ENCODE measurements at regions not wholly inside any gene's neighbourhood (a gene's known extent, or its start where the extent isn't known, plus 50 kb on each side); places are given as distances from the start of the nearest gene placed in this dataset.
"Not testable (repeated sequence)": the region's sequence is repeated elsewhere in the genome, so short reads cannot be mapped to it uniquely, and the experiment has no call there.

GRCh38 chr2:176935543-176936102 is 277.0 kb upstream of the HNRNPA3 start:
- DNase-seq (ENCODE audit: extremely low read depth in 1 of 2, low read depth in 1 of 2) = no peak

DNA sequence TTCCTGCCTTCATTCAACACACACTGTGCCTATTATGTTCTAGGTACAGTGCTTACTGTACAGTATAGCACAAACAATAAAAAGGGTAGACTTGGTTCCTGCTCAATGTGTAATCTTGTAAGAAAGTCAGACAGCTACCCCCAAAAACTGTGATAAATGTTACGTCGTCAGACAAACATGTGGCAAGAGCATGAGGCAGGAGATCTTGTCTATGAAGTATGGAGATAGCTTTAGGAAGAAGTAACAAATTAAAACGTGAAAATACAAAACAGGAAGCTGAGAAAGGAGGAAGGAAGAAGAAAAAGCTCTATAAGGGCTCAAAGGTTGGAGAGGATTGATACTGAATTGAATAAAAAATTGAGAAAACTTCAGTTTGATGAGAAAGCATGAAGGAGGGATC is 276.2 kb upstream of the HNRNPA3 start:
- no peak for DNase-seq (ENCODE audit: extremely low read depth in 1 of 2, low read depth in 1 of 2)

- no peak for DNase-seq (ENCODE audit: extremely low read depth in 1 of 2, low read depth in 1 of 2)
Observed at GRCh38 chr2:176944998-176945397, 267.6 kb upstream of the HNRNPA3 start.

GRCh38 chr2:176947754-176948153 is 264.8 kb upstream of the HNRNPA3 start:
- DNase-seq (ENCODE audit: extremely low read depth in 1 of 2, low read depth in 1 of 2) = no peak

DNA sequence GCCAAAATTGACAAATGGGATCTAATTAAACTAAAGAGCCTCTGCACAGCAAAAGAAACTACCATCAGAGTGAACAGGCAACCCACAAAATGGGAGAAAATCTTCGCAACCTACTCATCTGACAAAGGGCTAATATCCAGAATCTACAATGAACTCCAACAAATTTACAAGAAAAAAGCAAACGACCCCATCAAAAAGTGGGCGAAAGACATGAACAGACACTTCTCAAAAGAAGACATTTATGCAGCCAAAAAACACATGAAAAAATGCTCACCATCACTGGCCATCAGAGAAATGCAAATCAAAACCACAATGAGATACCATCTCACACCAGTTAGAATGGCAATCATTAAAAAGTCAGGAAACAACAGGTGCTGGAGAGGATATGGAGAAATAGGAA is 261.4 kb upstream of the HNRNPA3 start:
- DNase-seq (ENCODE audit: extremely low read depth in 1 of 2, low read depth in 1 of 2) = not testable (repeated sequence)

DNA sequence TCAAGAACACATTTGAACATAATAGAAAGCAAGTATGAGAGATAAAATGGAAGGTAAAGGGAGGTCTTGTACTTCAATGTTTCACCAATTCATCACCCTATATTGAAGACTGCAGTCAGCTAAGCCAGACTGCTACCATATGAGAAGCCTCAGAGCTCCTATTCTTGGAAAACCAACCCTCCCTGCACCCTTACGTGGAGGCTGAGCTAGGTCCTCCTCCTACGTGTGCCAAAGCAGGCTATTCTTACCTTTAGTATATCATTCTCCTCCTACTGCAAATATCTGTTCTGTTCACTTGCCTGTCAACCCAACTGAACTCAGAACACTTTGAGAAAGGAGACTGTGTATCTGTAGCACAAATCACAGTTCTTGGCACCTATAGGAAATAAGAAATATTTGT is 255.8 kb upstream of the HNRNPA3 start:
- no peak for DNase-seq (ENCODE audit: extremely low read depth in 1 of 2, low read depth in 1 of 2)

GRCh38 chr2:176959614-176960013 is 253.0 kb upstream of the HNRNPA3 start:
- DNase-seq (ENCODE audit: extremely low read depth in 1 of 2, low read depth in 1 of 2) = no peak

GRCh38 chr2:176960061-176960460 is 252.5 kb upstream of the HNRNPA3 start:
- DNase-seq (ENCODE audit: extremely low read depth in 1 of 2, low read depth in 1 of 2) = no peak

DNA sequence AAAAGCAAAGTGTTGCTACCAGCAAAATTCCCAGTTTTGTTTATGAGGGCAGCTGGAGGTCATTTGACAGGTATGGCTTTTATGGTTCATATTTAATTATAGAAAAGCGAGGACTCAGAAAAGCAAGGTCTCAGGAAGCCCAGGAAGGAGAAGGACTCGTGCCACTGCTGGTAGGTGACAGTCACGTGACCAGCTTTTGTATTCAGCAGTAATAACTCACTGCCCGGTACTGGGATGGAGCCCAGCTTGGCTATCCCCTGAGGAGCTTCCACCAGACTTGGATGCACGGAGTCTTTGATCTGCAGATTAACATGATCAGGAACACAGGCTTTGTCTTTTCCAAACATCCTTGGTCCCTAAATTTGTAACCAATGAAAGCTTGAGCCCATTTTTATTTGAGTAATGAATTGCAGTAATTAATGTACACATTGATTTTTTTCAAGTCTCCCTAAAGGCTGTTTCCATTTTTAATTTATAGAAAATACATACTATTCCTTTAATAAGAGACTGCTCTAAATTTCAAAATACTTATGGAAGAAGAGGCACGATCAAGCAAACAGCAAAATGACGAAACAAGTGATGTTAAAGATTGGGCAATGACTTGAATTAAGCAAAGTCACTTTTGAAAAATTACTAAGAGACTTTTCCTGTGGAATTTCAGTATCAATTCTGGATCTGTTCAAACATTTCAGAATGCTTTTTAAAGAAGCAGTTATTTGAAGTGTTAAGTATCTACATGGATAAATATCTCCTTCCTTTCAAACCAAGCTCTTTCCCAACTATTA is 251.7 kb upstream of the HNRNPA3 start:
- DNase-seq (ENCODE audit: extremely low read depth in 1 of 2, low read depth in 1 of 2) = no peak

DNA sequence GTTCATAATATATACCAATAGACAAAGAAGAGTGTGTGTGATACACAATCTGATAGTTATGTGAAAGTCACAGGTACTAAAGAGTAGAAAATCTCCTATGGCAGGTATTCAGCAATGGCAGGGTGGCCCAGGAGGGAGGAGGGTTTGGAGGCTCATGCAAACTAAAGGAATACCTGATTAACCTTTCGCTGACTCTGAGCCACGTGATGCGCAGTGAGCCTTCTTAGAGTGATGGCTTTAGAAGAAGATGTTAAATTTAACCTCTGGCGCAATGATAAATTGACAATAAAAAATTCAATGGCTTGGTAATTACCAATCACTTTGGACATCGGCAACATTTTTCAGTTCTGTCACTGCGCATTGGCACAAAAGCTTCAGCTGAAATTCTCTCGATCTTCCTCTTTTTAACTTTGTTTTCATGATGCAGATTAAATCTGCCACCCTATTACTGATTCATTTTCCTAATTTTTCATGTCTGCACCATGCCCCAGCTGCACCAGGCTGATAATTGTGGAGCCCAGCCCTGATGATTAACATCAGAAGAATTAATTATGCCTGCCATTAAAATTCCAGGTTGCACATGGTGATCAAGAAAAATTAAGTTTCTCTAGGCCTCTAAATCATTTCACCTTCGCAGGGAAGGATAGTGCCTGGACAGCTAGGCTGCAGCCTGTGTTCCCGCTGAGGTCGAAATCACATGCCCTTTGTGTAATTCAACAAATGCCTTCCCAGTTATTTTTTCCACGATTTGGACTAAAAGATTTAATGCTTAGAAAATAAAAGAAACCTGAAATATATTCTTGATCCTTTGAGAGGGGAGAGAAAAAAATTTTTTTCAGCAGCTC is 250.6 kb upstream of the HNRNPA3 start:
- DNase-seq (ENCODE audit: extremely low read depth in 1 of 2, low read depth in 1 of 2) = no peak

DNA sequence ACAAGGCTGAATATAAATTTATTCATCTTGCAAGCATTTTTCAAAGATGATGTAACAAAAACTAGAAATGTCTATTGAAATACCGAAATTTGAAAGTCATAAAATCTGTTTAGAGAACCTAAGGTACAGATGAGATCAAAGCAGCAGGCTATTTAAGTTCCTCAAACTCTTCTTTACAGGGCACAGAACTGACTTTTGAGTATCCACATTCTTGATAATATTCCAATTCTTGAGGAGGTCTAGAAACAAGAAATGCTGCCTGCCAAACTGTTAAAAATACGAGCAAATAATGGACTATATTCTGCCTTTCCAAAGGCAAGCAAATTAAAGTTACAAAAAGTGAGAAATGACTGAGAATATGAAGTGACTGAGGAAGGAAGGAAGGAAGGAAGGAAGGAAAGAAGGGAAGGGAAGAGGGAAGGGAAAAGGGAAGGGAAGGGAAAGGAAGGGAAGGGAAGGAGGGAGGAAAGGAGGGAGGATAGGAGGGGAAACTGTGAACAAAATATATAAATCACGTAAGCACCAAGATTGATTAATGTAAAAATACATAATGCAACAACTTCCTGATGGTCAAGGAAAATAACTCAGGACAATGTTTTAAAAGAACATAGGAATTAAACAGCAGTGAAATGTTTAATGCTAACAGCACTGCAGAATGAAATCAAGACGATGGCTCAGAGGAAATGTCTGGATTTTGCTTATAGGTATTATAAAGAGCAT is 248.9 kb upstream of the HNRNPA3 start:
- no peak for DNase-seq (ENCODE audit: extremely low read depth in 1 of 2, low read depth in 1 of 2)

DNA sequence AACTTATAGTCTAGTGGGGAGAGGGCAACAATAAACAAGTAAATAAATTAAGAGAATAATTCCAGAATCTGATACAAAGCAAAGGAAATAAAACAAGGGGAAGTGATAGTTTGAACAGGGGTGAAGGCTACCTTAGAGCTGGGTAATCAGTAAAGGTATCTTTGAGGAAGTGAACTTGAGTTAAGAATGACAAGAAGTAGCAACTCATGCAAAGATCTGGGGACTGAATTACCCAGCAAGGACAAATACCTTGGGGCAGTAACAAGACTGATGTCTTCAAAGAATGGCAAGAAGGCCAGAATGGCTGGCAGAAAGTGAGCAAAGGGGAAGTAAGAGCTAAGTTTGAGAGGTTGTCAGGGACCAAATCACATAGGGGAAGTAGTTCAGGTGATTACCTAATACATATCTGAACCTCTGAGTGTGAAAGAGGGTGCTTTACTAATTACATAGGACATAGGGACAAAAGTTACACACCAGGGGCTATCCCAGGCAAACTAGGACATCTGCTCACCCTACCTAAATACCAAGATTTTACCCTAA is 244.6 kb upstream of the HNRNPA3 start:
- DNase-seq (ENCODE audit: extremely low read depth in 1 of 2, low read depth in 1 of 2) = no peak

DNA sequence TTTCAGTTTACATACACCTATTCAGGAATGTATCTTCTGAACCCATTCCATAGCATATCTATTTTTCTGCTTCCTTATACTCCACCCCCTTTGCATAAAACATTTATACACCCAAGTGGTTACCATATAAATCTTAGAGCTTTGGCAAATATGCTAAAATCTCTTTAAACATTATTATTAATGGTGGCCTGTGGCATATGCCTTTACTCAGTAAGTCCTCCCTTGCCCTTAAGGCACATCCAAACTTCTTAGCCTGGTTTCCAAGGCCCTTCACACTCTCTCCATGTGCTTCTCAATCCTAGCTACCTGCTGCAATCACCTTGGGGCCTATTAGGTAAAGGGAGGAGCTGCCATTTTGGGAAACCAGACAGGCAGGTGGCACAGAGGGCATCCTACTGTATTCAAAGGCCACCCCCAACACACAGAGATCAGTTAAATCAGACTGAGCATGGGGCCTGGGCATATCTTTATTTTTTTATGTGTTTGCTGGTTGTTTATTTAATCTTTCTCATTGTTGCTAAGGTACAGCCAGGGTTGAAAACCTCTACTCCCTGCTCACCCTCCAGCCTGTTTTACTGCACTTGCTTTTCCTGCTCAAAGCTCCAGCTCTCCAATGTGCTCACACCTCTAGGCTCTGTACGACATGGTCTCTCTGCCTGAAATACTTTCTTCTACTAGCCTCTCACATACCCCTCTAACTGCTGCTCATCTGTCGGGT is 242.8 kb upstream of the HNRNPA3 start:
- DNase-seq (ENCODE audit: extremely low read depth in 1 of 2, low read depth in 1 of 2) = no peak

GRCh38 chr2:176976736-176977685 is 235.6 kb upstream of the HNRNPA3 start:
- DNase-seq (ENCODE audit: extremely low read depth in 1 of 2, low read depth in 1 of 2) = no peak

DNA sequence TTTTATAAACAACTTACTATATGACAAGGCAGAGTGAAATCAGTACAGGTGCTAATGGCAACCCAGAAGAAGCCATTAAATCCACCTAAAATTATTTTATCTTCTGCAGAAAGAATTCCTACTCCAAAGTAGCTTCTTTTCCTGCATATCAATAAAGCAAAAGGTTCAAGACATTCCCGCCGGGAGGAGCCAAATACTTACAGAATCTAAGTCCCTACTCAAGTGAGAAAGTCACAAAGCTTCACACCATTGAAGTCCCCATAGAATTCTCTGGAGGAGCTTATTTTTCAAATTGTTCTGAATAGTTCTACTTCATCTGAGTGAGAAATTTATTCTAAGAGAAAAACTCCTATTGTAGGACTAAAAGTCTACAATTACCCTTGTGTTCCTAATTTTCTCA is 233.7 kb upstream of the HNRNPA3 start:
- DNase-seq (ENCODE audit: extremely low read depth in 1 of 2, low read depth in 1 of 2) = no peak

- no peak for DNase-seq (ENCODE audit: extremely low read depth in 1 of 2, low read depth in 1 of 2)
Observed at GRCh38 chr2:176979981-176980710, 232.4 kb upstream of the HNRNPA3 start.

DNA sequence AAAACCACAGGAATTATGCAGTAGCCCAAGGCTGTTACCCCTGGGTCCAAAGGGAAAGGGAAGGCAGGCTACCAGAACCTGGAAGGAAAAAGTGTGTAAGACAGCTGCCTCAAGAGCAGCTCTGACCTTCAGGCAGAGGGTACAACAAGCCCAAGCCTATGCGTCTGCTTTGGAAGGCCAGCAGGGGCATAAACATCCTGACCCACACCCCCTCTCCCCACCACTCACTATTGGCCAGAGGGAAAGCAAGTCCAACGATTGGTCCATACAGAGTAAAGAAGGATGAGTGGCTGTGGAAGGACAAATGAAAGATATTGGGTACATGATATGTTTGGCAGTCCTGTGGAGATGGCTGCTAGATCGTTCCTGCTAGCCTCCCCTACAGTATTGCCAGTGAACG is 227.6 kb upstream of the HNRNPA3 start:
- no peak for DNase-seq (ENCODE audit: extremely low read depth in 1 of 2, low read depth in 1 of 2)

DNA sequence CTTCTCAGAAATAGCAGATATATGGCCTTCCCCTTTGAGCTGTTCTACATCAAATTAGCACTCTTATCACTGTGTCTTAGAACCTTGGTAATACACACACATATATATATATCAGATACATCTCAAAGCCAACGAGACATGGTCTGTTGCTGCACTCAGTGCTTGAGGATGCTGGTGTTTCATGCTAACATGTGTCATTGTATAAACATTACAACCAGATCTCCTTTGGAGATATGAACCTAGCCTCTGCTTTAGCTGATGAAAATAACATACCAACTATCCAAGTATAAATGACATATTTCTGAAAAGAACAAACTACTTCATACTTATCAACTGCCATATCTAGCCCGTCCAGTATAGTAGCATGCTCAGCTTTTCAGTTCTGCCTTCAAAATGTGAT is 226.7 kb upstream of the HNRNPA3 start:
- DNase-seq (ENCODE audit: extremely low read depth in 1 of 2, low read depth in 1 of 2) = no peak

DNA sequence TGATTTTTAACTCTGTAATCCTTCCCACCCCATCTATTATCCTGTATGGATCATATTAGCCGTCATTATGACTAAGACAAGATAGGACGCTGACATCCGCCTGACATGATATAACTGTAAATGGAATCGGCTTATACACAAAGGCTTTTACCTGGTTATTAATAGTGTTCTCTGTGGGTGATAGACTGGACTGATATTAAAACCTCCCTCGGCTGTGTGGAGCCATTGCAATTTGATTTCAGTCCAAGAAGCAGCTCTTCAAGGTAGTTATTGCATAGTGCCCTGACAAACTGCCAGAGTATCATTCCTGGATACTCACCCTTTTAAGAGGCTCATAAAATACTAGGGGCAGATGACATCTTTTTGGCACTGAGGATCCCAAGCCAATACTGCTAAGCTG is 226.1 kb upstream of the HNRNPA3 start:
- no peak for DNase-seq (ENCODE audit: extremely low read depth in 1 of 2, low read depth in 1 of 2)
